PC-3 (cell line): ENCODE measurements at regions not wholly inside any gene's neighbourhood (a gene's known extent, or its start where the extent isn't known, plus 50 kb on each side); places are given as distances from the start of the nearest gene placed in this dataset.

Experiments
- EZH2 ChIP-seq: fragments of 300-600 bp; sonication (generic); IDR thresholded peaks from one replicate; pipeline ENCODE4 v1.6.1; 2017; ENCODE audit warnings: antibody characterized with exemption, mild to moderate bottlenecking, low read length; ENCODE audit not compliant: unreplicated experiment
- TF ChIP-seq, protein P1 (sequence below): fragments of 300-600 bp; sonication (generic); conservative IDR thresholded peaks from 2 replicates; pipeline ENCODE4 v1.5.1; 2017; ENCODE audit warnings: antibody characterized with exemption, low read depth, mild to moderate bottlenecking, low read length

DNA sequence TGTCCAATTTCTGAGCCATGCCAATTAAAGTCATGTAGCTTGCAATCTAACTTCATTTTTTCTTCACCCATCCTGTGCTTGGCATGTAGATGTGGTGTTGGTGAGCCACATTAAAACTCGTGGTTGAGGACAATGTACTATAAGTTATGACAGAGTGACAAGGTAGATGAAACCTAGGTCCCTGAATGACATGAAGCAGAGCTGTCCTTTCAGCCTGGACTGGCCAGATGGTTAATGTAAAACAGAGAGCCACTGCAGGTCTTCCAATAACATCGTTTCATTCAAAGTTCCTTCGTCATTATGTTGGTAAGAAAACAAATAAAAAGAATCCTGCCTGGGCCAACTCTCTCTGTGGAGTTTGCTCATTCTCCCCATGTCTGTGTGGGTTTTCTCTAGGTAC is 856.5 kb upstream of the SEMA6A start:
- TF ChIP-seq, protein P1, sequence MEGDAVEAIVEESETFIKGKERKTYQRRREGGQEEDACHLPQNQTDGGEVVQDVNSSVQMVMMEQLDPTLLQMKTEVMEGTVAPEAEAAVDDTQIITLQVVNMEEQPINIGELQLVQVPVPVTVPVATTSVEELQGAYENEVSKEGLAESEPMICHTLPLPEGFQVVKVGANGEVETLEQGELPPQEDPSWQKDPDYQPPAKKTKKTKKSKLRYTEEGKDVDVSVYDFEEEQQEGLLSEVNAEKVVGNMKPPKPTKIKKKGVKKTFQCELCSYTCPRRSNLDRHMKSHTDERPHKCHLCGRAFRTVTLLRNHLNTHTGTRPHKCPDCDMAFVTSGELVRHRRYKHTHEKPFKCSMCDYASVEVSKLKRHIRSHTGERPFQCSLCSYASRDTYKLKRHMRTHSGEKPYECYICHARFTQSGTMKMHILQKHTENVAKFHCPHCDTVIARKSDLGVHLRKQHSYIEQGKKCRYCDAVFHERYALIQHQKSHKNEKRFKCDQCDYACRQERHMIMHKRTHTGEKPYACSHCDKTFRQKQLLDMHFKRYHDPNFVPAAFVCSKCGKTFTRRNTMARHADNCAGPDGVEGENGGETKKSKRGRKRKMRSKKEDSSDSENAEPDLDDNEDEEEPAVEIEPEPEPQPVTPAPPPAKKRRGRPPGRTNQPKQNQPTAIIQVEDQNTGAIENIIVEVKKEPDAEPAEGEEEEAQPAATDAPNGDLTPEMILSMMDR = no peak
- no peak for TF ChIP-seq EZH2
